ENCODE measurements at regions not wholly inside any gene's neighbourhood (a gene's known extent, or its start where the extent isn't known, plus 50 kb on each side); places are given as distances from the start of the nearest gene placed in this dataset.

GRCh38 chr10:108709927-108710722 lies 1213.2 kb downstream of the XPNPEP1 start:
- Histone ChIP-seq H3K9ac (ENCODE audit: insufficient read depth, low read length) (no peak overlapping the region), H3K79me2 (ENCODE audit: control insufficient read depth, insufficient read depth, low read length) (no peaks in the 10 kb centered on the region), H3K4me1 (ENCODE audit: control insufficient read depth, extremely low read depth, insufficient read depth, low read length) (no peaks in the 10 kb centered on the region), H3K4me2 (ENCODE audit: extremely low read depth, insufficient read depth, low read length) (no peak overlapping the region), H4K20me1 (ENCODE audit: control insufficient read depth, extremely low read depth, insufficient read depth, low read length) (no peaks in the 10 kb centered on the region), H3K27me3 (ENCODE audit: control insufficient read depth, insufficient read depth, low read length) (no peaks in the 10 kb centered on the region), H3K9me3 (ENCODE audit: control insufficient read depth, insufficient read depth, low read depth, low read length) (no peaks in the 10 kb centered on the region), H3K27ac (ENCODE audit: insufficient read depth, low read length) (no peak overlapping the region), H2AFZ (ENCODE audit: low read length) (no peak overlapping the region), H3K36me3 (ENCODE audit: control insufficient read depth, insufficient read depth, low read length) (no peaks in the 10 kb centered on the region), H3K4me3 (replicated peaks in 1 of 4; ENCODE audit: control extremely low read depth in 1 of 4, insufficient read depth in 1 of 4, low read depth in 3 of 4, low read length in 4 of 4) (no peak overlapping the region)
- TF ChIP-seq EZH2 (IDR thresholded peaks at IDR 0.05; ENCODE audit: low read length, missing control alignments), result no peak
- TF ChIP-seq CTCF (conservative IDR thresholded peaks at IDR 0.05 in 1 of 2, IDR thresholded peaks at IDR 0.05 in 1 of 2; ENCODE audit: low read depth in 1 of 2, low read length in 2 of 2), result no peak
- DNase-seq (ENCODE audit: low read depth in 2 of 2), result no peak

GRCh38 chr10:108708363-108708762 lies 1214.9 kb downstream of the XPNPEP1 start:
- no peaks in the 10 kb centered on the region for H4K20me1 ChIP-seq (ENCODE audit: control insufficient read depth, extremely low read depth, insufficient read depth, low read length)
- no peaks in the 10 kb centered on the region for H3K36me3 ChIP-seq (ENCODE audit: control insufficient read depth, insufficient read depth, low read length)
- no peak overlapping the region for H3K27ac ChIP-seq (ENCODE audit: insufficient read depth, low read length)
- no peaks in the 10 kb centered on the region for H3K79me2 ChIP-seq (ENCODE audit: control insufficient read depth, insufficient read depth, low read length)
- no peak overlapping the region for H3K4me2 ChIP-seq (ENCODE audit: extremely low read depth, insufficient read depth, low read length)
- no peaks in the 10 kb centered on the region for H3K9me3 ChIP-seq (ENCODE audit: control insufficient read depth, insufficient read depth, low read depth, low read length)
- no peak overlapping the region for H3K4me3 ChIP-seq (replicated peaks in 1 of 4; ENCODE audit: control extremely low read depth in 1 of 4, insufficient read depth in 1 of 4, low read depth in 3 of 4, low read length in 4 of 4)
- no peak overlapping the region for H2AFZ ChIP-seq (ENCODE audit: low read length)
- no peaks in the 10 kb centered on the region for H3K4me1 ChIP-seq (ENCODE audit: control insufficient read depth, extremely low read depth, insufficient read depth, low read length)
- no peak for DNase-seq (ENCODE audit: low read depth in 2 of 2)
- no peak overlapping the region for H3K9ac ChIP-seq (ENCODE audit: insufficient read depth, low read length)
- TF ChIP-seq EZH2 (IDR thresholded peaks at IDR 0.05; ENCODE audit: low read length, missing control alignments), result no peak
- no peak for TF ChIP-seq CTCF (conservative IDR thresholded peaks at IDR 0.05 in 1 of 2, IDR thresholded peaks at IDR 0.05 in 1 of 2; ENCODE audit: low read depth in 1 of 2, low read length in 2 of 2)
- no peaks in the 10 kb centered on the region for H3K27me3 ChIP-seq (ENCODE audit: control insufficient read depth, insufficient read depth, low read length)

- no peak overlapping the region for H3K4me2 ChIP-seq (ENCODE audit: extremely low read depth, insufficient read depth, low read length)
- H3K27me3 ChIP-seq (ENCODE audit: control insufficient read depth, insufficient read depth, low read length), result no peaks in the 10 kb centered on the region
- no peaks in the 10 kb centered on the region for H4K20me1 ChIP-seq (ENCODE audit: control insufficient read depth, extremely low read depth, insufficient read depth, low read length)
- no peak overlapping the region for H3K9ac ChIP-seq (ENCODE audit: insufficient read depth, low read length)
- H2AFZ ChIP-seq (ENCODE audit: low read length), result no peak overlapping the region
- no peak overlapping the region for H3K27ac ChIP-seq (ENCODE audit: insufficient read depth, low read length)
- H3K79me2 ChIP-seq (ENCODE audit: control insufficient read depth, insufficient read depth, low read length), result no peaks in the 10 kb centered on the region
- no peaks in the 10 kb centered on the region for H3K9me3 ChIP-seq (ENCODE audit: control insufficient read depth, insufficient read depth, low read depth, low read length)
- no peaks in the 10 kb centered on the region for H3K36me3 ChIP-seq (ENCODE audit: control insufficient read depth, insufficient read depth, low read length)
- no peak for TF ChIP-seq EZH2 (IDR thresholded peaks at IDR 0.05; ENCODE audit: low read length, missing control alignments)
- TF ChIP-seq CTCF (conservative IDR thresholded peaks at IDR 0.05 in 1 of 2, IDR thresholded peaks at IDR 0.05 in 1 of 2; ENCODE audit: low read depth in 1 of 2, low read length in 2 of 2), result no peak
- no peaks in the 10 kb centered on the region for H3K4me1 ChIP-seq (ENCODE audit: control insufficient read depth, extremely low read depth, insufficient read depth, low read length)
- H3K4me3 ChIP-seq (replicated peaks in 1 of 4; ENCODE audit: control extremely low read depth in 1 of 4, insufficient read depth in 1 of 4, low read depth in 3 of 4, low read length in 4 of 4), result no peak overlapping the region
- DNase-seq (ENCODE audit: low read depth in 2 of 2), result no peak
Observed at GRCh38 chr10:108696792-108697477, 1226.4 kb downstream of the XPNPEP1 start.

All from fibroblast of lung (primary cell).